ENCODE measurements at regions not wholly inside any gene's neighbourhood (a gene's known extent, or its start where the extent isn't known, plus 50 kb on each side); places are given as distances from the start of the nearest gene placed in this dataset.

DNA sequence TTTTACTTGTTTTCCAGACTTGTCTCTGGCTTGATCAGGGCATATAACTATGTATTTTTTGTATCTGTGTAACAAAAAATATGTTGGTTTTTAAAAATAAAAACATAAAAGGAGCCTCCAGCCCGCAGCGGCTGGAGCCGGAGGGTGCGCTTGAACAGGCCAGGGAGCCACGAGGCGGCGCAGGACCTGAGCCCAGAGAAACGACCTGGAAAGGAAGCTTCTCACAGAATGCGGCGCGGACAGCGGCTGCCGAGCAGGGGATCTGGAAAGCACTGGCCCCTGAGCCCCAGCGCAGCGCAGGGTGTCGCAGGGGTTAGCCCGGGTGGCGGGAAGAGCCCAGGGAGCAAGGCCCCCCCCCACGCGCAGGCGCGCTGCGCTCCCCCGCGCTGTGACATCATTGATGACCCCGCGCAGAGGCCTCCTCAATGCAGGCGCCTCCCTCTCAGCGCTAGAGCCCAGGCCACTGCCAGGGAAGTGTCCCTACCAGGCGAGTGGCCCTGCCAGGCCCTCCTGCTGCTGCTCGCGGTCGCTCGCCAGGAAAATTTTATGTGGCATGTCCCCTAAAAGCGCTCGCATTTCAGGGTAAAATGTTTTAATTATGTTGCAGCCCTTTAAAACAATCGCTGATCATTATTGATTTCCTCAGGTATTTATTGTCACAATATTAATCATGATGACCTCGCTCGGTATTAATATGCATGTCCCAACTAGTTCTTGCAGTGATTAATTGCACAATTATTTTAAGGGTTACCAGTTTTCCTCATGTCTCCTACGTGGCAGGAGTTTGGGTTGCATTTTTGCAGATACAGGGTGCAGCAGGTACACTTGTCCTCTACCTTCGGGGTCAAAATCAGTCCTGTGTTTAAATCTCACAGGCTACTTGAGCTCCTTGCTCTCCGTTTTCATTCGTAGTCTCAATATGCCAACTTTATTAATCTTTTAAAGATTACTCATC is 134.2 kb downstream of the USP22 start (continued):
- TF ChIP-seq, protein P1, sequence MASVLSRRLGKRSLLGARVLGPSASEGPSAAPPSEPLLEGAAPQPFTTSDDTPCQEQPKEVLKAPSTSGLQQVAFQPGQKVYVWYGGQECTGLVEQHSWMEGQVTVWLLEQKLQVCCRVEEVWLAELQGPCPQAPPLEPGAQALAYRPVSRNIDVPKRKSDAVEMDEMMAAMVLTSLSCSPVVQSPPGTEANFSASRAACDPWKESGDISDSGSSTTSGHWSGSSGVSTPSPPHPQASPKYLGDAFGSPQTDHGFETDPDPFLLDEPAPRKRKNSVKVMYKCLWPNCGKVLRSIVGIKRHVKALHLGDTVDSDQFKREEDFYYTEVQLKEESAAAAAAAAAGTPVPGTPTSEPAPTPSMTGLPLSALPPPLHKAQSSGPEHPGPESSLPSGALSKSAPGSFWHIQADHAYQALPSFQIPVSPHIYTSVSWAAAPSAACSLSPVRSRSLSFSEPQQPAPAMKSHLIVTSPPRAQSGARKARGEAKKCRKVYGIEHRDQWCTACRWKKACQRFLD (CRISPR knock-in tag; IDR thresholded peaks at IDR 0.05), result no peak
- TF ChIP-seq MTF1 (CRISPR knock-in tag; IDR thresholded peaks at IDR 0.05; ENCODE audit: borderline replicate concordance), result no peak
- TF ChIP-seq NR2C1 (IDR thresholded peaks at IDR 0.05), result no peak
- peak; percentile 59 for TF ChIP-seq NR2C1 (tag; IDR thresholded peaks at IDR 0.05)
- TF ChIP-seq, protein P2, sequence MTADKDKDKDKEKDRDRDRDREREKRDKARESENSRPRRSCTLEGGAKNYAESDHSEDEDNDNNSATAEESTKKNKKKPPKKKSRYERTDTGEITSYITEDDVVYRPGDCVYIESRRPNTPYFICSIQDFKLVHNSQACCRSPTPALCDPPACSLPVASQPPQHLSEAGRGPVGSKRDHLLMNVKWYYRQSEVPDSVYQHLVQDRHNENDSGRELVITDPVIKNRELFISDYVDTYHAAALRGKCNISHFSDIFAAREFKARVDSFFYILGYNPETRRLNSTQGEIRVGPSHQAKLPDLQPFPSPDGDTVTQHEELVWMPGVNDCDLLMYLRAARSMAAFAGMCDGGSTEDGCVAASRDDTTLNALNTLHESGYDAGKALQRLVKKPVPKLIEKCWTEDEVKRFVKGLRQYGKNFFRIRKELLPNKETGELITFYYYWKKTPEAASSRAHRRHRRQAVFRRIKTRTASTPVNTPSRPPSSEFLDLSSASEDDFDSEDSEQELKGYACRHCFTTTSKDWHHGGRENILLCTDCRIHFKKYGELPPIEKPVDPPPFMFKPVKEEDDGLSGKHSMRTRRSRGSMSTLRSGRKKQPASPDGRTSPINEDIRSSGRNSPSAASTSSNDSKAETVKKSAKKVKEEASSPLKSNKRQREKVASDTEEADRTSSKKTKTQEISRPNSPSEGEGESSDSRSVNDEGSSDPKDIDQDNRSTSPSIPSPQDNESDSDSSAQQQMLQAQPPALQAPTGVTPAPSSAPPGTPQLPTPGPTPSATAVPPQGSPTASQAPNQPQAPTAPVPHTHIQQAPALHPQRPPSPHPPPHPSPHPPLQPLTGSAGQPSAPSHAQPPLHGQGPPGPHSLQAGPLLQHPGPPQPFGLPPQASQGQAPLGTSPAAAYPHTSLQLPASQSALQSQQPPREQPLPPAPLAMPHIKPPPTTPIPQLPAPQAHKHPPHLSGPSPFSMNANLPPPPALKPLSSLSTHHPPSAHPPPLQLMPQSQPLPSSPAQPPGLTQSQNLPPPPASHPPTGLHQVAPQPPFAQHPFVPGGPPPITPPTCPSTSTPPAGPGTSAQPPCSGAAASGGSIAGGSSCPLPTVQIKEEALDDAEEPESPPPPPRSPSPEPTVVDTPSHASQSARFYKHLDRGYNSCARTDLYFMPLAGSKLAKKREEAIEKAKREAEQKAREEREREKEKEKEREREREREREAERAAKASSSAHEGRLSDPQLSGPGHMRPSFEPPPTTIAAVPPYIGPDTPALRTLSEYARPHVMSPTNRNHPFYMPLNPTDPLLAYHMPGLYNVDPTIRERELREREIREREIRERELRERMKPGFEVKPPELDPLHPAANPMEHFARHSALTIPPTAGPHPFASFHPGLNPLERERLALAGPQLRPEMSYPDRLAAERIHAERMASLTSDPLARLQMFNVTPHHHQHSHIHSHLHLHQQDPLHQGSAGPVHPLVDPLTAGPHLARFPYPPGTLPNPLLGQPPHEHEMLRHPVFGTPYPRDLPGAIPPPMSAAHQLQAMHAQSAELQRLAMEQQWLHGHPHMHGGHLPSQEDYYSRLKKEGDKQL (CRISPR knock-in tag; IDR thresholded peaks at IDR 0.05; ENCODE audit: borderline replicate concordance), result no peak
- TF ChIP-seq SNRNP70 (optimal IDR thresholded peaks at IDR 0.05; ENCODE audit: low read depth, low read length), result no peak
- TF ChIP-seq, protein P3, sequence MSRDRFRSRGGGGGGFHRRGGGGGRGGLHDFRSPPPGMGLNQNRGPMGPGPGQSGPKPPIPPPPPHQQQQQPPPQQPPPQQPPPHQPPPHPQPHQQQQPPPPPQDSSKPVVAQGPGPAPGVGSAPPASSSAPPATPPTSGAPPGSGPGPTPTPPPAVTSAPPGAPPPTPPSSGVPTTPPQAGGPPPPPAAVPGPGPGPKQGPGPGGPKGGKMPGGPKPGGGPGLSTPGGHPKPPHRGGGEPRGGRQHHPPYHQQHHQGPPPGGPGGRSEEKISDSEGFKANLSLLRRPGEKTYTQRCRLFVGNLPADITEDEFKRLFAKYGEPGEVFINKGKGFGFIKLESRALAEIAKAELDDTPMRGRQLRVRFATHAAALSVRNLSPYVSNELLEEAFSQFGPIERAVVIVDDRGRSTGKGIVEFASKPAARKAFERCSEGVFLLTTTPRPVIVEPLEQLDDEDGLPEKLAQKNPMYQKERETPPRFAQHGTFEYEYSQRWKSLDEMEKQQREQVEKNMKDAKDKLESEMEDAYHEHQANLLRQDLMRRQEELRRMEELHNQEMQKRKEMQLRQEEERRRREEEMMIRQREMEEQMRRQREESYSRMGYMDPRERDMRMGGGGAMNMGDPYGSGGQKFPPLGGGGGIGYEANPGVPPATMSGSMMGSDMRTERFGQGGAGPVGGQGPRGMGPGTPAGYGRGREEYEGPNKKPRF (IDR thresholded peaks at IDR 0.05; ENCODE audit: low read depth, low read length), result no peak
- TF ChIP-seq, protein P4, sequence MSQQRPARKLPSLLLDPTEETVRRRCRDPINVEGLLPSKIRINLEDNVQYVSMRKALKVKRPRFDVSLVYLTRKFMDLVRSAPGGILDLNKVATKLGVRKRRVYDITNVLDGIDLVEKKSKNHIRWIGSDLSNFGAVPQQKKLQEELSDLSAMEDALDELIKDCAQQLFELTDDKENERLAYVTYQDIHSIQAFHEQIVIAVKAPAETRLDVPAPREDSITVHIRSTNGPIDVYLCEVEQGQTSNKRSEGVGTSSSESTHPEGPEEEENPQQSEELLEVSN (IDR thresholded peaks at IDR 0.05; ENCODE audit: borderline replicate concordance in 1 of 2, extremely low read depth in 1 of 2, insufficient read depth in 1 of 2, insufficient read length in 1 of 2, low read depth in 1 of 2, low read length in 1 of 2, poor library complexity in 1 of 2, severe bottlenecking in 1 of 2), result peak; percentile 89 to 93
- no peak for TF ChIP-seq TGIF2 (CRISPR knock-in tag; IDR thresholded peaks at IDR 0.05)
- no peak for TF ChIP-seq SRSF7 (optimal IDR thresholded peaks at IDR 0.05; ENCODE audit: low read depth, low read length)
- TF ChIP-seq, protein P5, sequence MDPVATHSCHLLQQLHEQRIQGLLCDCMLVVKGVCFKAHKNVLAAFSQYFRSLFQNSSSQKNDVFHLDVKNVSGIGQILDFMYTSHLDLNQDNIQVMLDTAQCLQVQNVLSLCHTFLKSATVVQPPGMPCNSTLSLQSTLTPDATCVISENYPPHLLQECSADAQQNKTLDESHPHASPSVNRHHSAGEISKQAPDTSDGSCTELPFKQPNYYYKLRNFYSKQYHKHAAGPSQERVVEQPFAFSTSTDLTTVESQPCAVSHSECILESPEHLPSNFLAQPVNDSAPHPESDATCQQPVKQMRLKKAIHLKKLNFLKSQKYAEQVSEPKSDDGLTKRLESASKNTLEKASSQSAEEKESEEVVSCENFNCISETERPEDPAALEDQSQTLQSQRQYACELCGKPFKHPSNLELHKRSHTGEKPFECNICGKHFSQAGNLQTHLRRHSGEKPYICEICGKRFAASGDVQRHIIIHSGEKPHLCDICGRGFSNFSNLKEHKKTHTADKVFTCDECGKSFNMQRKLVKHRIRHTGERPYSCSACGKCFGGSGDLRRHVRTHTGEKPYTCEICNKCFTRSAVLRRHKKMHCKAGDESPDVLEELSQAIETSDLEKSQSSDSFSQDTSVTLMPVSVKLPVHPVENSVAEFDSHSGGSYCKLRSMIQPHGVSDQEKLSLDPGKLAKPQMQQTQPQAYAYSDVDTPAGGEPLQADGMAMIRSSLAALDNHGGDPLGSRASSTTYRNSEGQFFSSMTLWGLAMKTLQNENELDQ (CRISPR knock-in tag; IDR thresholded peaks at IDR 0.05; ENCODE audit: borderline replicate concordance), result no peak
- TF ChIP-seq ZNF785 (CRISPR knock-in tag; IDR thresholded peaks at IDR 0.05), result no peak
